Stimulated activated CD4-positive, alpha-beta T cell treated with anti-CD3 and anti-CD28 coated beads, TNF-alpha, amount 100 ng/mL, for 48 hours (primary cell): ENCODE measurements at regions not wholly inside any gene's neighbourhood (a gene's known extent, or its start where the extent isn't known, plus 50 kb on each side); places are given as distances from the start of the nearest gene placed in this dataset.

Source experiments
- DNase-seq, 3 donors: peaks; one replicate each; pipeline ENCODE4 v3.0.0-alpha.2; 2020; ENCODE audit warnings: low read depth in 3 of 3

- no peak for DNase-seq
Observed at GRCh38 chr17:69949496-69949895, 125.5 kb upstream of the KCNJ16 start.

- DNase-seq: no peak
Observed at GRCh38 chr17:69949973-69950695, 124.9 kb upstream of the KCNJ16 start.

- no peak for DNase-seq
Observed at GRCh38 chr17:69950701-69951418, 124.2 kb upstream of the KCNJ16 start.

DNA sequence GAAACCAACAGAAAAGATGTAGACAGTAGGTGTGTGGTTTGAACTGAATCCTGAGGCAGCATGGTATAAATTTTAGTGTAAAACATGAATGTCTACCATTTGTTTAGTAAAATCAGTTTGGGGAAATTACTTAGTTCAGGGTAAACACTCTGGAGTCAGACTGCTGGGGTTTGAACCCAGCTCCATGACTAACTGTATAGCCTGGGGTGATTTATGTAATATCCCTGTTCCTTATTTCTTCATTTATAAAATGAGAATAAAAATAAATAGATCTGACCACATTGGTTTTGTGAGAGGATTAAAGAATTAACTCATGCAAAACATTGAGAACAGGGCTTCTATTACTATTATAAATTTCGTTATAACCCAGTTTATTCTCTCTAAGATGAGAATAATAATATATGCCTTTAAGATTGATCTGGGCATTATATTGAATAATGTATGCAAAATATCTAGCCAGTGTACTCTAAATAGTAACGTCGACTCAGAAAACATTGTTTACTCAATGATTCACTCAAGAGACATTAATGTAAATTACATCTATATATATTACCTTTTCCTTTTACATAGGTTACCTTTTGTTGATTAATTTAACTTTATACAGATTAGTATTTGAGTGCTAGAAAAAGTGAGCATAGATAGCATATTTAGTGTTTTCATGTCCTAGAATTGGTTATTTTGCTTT is 120.6 kb upstream of the KCNJ16 start:
- DNase-seq: no peak

- DNase-seq: no peak
Observed at GRCh38 chr17:69958063-69958462, 117.0 kb upstream of the KCNJ16 start.

GRCh38 chr17:69959283-69959682 is 115.7 kb upstream of the KCNJ16 start:
- no peak for DNase-seq

- no peak for DNase-seq
Observed at GRCh38 chr17:69960755-69961154, 114.3 kb upstream of the KCNJ16 start.

DNA sequence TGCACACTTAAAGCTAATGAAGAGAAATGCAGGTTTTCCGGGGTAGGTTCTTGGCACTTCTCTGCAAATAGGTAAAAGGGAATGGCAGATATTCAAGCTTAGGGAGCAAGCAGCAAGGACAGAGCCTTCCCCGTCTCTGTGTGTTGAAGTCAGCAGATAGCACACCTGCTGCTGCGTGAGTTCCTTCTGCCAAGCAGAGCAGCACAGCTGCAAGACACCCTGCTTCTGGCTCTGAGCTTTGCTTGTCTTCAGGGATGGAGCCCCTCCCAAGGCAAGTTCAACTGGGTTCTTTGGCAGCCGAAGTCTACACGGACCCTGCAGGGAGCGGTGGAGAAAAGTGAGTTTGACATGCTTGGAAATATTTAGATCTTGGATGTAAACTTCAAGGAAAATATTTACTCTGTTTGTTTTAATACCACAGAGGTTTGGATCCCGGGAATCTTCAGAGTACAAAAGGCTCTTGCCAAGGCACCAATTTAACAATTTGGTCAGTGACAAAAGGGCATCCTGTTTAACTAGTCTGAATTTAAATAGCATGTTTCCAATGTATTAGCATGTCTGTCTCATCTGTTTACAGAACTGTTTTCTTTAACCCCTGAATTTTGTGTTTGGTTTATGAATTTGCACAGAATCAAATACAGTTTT is 113.4 kb upstream of the KCNJ16 start:
- no peak for DNase-seq

DNA sequence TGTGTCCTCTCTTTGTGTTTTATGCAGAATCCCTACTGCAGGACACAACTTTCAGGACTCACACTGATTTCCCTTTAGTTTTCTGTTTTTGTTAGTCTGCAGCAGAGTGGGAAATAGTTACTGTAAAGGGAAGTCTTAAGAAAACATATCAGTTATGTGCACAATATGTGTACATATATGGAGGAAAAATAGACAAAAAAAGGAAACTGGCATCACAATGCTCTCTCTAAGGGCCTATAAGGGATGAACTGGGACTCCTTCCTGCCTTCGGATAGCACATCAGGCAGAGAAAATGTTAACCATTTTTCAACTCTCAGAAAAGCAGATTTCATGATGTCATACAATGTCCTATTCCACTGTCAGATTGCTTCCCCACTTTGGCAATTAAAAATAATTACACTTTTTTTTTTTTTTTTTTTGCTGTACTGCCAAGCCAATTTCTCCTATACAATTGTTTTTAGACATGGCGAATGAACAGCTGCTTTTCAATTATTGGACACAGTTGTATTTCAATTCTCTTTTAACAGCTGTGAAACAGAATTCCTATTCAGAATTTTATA is 112.5 kb upstream of the KCNJ16 start:
- DNase-seq: no peak

- no peak for DNase-seq
Observed at GRCh38 chr17:69967910-69968411, 107.1 kb upstream of the KCNJ16 start.

DNA sequence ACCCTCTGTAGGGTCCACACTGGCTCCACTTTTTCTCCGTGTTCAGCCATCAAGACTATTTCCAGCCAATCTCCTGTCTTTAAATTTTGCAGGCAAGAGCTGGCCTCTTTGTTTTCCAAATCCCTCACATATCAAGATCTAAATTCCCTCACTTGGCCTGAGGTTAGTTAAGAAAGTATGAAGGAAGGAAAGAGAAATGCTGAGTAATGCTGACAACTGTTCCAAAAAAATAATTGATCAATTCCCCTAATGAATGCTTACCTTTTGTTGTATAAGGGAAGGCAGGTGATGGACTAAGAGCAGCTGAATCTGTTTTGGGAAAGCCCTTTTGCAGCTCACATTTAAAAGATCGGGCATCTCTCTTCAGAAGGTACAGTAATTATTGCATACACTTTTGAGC is 105.1 kb upstream of the KCNJ16 start:
- no peak for DNase-seq

- DNase-seq: no peak
Observed at GRCh38 chr17:69972251-69972650, 102.8 kb upstream of the KCNJ16 start.

DNA sequence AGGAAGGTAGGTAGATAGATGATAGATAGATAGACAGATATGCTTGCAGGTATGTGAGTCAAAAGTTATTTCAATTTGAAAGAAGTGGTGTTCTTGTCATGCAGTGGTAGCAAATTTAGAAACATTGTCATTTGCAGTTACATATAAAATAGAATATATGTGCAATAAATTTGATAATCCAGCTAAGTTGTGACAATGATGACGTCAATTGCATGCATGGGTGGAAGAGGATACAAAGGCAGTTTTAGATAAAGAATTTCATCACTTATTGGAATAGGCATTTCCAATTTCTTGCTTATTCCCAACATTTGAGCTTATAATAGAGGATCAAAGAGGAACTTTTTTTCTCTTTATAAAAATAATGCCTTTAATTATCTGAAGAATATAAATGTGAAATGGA is 99.2 kb upstream of the KCNJ16 start:
- DNase-seq: no peak

DNA sequence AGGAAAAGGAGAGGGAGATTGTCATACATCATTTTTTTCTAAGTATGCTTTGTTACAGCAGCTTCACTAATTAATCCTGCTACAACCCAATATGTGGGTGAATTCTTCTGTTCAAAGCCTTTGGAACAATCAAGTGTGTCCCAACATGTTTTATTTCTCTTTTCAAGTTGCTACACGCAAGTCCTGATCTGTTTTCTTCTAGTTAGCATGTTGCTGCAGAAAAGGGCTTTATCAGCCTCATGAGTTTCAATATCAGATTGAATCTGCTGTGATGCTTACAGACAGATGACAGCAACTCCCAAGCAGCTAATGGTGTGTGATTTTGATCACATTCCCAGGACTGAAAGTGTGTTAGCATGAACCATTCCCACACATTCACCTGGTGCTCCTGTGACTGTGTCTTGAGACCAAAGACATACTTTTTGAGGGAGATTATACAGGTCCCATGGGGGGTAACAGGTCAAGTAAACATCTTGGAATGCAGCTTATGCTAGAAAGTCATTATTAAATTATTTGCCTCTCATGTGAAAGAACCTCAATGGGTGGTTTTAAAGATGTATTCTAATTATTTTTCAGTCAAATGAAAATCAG is 96.9 kb upstream of the KCNJ16 start:
- DNase-seq: no peak

GRCh38 chr17:69981441-69981840 is 93.6 kb upstream of the KCNJ16 start:
- DNase-seq: no peak

- DNase-seq: no peak
Observed at GRCh38 chr17:69995476-69995875, 79.5 kb upstream of the KCNJ16 start.

GRCh38 chr17:69997332-69997731 is 77.7 kb upstream of the KCNJ16 start:
- no peak for DNase-seq

DNA sequence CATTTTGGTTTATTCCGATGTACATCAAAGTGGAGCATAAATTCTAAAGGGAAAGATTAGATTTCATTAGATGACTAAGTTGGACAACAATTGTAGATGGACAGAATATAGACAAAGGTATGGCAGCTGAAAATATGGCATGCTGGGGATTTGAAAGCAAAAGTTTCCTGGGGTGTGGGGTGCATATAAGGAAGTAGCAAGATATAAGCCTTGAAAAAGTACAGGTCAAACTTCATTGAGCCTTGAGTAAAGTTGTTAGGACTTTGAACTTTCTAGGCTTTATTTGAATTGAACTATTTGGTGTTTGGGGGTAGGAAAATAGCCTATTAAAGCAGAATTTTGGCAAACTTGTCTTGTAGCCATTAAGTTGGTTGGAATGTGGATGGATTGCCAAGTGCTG is 75.8 kb upstream of the KCNJ16 start:
- no peak for DNase-seq

DNA sequence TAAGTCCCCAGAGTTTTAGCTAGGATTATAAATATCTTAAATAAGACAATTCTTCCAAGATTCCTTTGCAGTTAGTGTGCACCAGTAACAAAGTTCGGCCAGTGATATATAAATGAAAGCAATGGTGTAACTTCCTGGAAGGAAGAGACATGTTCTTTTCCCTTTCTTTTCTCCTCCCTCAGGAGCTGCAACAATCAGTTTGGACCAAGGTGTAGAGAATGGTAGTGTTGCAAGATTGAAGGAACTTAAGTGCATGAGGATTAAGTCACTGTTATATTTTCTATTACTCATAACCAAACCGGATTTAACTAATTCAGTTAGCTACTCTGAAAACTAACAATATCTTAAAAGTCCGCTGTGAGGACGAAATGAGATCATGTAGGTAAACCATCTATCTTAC is 68.9 kb upstream of the KCNJ16 start:
- DNase-seq: no peak

GRCh38 chr17:70011750-70012149 is 63.3 kb upstream of the KCNJ16 start:
- no peak for DNase-seq

GRCh38 chr17:70013911-70014310 is 61.1 kb upstream of the KCNJ16 start:
- DNase-seq: no peak

GRCh38 chr17:70017112-70017511 is 57.9 kb upstream of the KCNJ16 start:
- no peak for DNase-seq
